ENCODE measurements at regions not wholly inside any gene's neighbourhood (a gene's known extent, or its start where the extent isn't known, plus 50 kb on each side); places are given as distances from the start of the nearest gene placed in this dataset.

DNA sequence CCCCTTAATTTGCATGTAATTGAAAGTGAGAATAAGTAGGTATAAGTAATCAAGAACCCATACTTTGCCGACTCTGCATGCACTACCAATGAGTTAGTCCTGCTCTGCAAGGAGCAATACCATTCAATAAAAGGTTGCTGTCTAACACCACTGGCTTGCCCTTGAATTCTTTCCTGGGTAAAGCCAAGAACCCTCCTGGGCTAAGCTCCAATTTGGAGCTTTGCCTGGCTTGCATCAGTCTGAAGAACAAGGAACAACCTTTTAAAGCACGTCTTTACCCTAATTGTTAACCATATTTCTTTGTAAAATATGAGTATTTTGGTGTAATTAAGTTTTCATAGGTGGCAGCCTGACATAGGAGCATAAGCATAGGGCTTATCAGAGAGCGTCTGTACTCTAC lies 367.7 kb downstream of the MEI4 start (continued):
- TF ChIP-seq, protein P1, sequence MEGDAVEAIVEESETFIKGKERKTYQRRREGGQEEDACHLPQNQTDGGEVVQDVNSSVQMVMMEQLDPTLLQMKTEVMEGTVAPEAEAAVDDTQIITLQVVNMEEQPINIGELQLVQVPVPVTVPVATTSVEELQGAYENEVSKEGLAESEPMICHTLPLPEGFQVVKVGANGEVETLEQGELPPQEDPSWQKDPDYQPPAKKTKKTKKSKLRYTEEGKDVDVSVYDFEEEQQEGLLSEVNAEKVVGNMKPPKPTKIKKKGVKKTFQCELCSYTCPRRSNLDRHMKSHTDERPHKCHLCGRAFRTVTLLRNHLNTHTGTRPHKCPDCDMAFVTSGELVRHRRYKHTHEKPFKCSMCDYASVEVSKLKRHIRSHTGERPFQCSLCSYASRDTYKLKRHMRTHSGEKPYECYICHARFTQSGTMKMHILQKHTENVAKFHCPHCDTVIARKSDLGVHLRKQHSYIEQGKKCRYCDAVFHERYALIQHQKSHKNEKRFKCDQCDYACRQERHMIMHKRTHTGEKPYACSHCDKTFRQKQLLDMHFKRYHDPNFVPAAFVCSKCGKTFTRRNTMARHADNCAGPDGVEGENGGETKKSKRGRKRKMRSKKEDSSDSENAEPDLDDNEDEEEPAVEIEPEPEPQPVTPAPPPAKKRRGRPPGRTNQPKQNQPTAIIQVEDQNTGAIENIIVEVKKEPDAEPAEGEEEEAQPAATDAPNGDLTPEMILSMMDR (IDR thresholded peaks at IDR 0.05 in 2 of 3, conservative IDR thresholded peaks at IDR 0.05 in 1 of 3; ENCODE audit: borderline replicate concordance in 1 of 3, insufficient read depth in 1 of 3, low read depth in 2 of 3, low read length in 2 of 3), result no peak

DNA sequence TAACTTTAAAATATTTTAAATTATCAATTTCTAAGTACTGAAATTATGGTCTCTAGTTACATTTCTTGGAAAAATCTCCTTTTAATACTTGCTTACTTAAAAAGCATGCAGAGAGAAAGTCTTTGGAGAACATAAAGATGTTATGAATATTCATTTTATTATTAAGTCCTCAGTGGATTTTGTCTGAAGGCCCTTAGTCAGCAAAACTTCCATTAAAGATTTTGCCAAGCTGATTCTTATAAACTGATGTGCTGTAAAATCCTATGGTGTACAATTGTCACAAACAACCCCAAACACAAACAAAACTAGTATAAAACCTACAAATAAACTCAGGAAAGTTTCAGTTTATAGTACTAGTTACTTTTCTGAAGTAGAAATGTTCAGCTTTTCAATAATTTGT lies 372.7 kb downstream of the MEI4 start:
- H3K27ac ChIP-seq (ENCODE audit: low read depth, low read length), result no peak overlapping the region
- intact Hi-C loops (cut with micrococcal nuclease), result no loop called here
- TF ChIP-seq POLR2A (IDR thresholded peaks at IDR 0.05; ENCODE audit: borderline replicate concordance, extremely low read depth, insufficient read depth, insufficient read length), result no peak
- no peak for TF ChIP-seq YY1 (IDR thresholded peaks at IDR 0.05; ENCODE audit: extremely low read depth, insufficient replicate concordance, low read depth, low read length)
- TF ChIP-seq, protein P2, sequence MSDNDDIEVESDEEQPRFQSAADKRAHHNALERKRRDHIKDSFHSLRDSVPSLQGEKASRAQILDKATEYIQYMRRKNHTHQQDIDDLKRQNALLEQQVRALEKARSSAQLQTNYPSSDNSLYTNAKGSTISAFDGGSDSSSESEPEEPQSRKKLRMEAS (IDR thresholded peaks at IDR 0.05), result no peak
- TF ChIP-seq JUND (IDR thresholded peaks at IDR 0.05), result no peak
- TF ChIP-seq, protein P3, sequence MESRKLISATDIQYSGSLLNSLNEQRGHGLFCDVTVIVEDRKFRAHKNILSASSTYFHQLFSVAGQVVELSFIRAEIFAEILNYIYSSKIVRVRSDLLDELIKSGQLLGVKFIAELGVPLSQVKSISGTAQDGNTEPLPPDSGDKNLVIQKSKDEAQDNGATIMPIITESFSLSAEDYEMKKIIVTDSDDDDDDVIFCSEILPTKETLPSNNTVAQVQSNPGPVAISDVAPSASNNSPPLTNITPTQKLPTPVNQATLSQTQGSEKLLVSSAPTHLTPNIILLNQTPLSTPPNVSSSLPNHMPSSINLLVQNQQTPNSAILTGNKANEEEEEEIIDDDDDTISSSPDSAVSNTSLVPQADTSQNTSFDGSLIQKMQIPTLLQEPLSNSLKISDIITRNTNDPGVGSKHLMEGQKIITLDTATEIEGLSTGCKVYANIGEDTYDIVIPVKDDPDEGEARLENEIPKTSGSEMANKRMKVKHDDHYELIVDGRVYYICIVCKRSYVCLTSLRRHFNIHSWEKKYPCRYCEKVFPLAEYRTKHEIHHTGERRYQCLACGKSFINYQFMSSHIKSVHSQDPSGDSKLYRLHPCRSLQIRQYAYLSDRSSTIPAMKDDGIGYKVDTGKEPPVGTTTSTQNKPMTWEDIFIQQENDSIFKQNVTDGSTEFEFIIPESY (IDR thresholded peaks at IDR 0.05; ENCODE audit: extremely low read depth, insufficient replicate concordance, low read length), result no peak
- TF ChIP-seq ZFX (IDR thresholded peaks at IDR 0.05), result no peak
- TF ChIP-seq SRF (IDR thresholded peaks at IDR 0.05; ENCODE audit: low read depth), result no peak
- no peak for TF ChIP-seq EGR1 (IDR thresholded peaks at IDR 0.05; ENCODE audit: low read depth)
- no peak for TF ChIP-seq CBX3 (IDR thresholded peaks at IDR 0.05; ENCODE audit: low read depth)
- TF ChIP-seq, protein P1 (IDR thresholded peaks at IDR 0.05 in 2 of 3, conservative IDR thresholded peaks at IDR 0.05 in 1 of 3; ENCODE audit: borderline replicate concordance in 1 of 3, insufficient read depth in 1 of 3, low read depth in 2 of 3, low read length in 2 of 3), result no peak
- no peak for TF ChIP-seq POLR2AphosphoS5 (IDR thresholded peaks at IDR 0.05; ENCODE audit: low read depth, low read length)
- no peak for TF ChIP-seq CEBPB (IDR thresholded peaks at IDR 0.05; ENCODE audit: low read depth)
- TF ChIP-seq SP1 (IDR thresholded peaks at IDR 0.05; ENCODE audit: low read depth), result no peak
- no peak for TF ChIP-seq RAD21 (IDR thresholded peaks at IDR 0.05; ENCODE audit: low read depth)
- TF ChIP-seq SIN3A (IDR thresholded peaks at IDR 0.05; ENCODE audit: low read depth), result no peak
- H2AFZ ChIP-seq (ENCODE audit: low read depth, low read length, poor library complexity, severe bottlenecking), result no peak overlapping the region
- ATAC-seq (no peak), DNase-seq (ENCODE audit: low read depth, low spot score) (no peak)
- H3K9me3 ChIP-seq (ENCODE audit: control insufficient read depth in 1 of 2, insufficient read depth in 1 of 2, low read depth in 1 of 2, low read length in 2 of 2), result no peaks in the 10 kb centered on the region
- ChIA-PET CTCF (no interaction called here), POLR2A (no interaction called here), RAD21 (ENCODE audit: low non-redundant PET in 1 of 2, low total read pairs in 2 of 2, uncharacterized antibody in 2 of 2, unreplicated experiment in 2 of 2) (no interaction called here)
- no TSS peak for BruUV-seq (replicated peaks)
- H4K20me1 ChIP-seq (ENCODE audit: insufficient read depth), result no peaks in the 10 kb centered on the region
- no peaks in the 10 kb centered on the region for H3K27me3 ChIP-seq (ENCODE audit: insufficient read depth, low read length)
- no peak overlapping the region for H3K9ac ChIP-seq (ENCODE audit: low read length)
- H3K9me2 ChIP-seq (ENCODE audit: insufficient read depth), result no peaks in the 10 kb centered on the region
- H3K36me3 ChIP-seq (ENCODE audit: control insufficient read depth in 1 of 2, insufficient read depth in 2 of 2, low read length in 2 of 2), result no peaks in the 10 kb centered on the region
- no peaks in the 10 kb centered on the region for H3K4me1 ChIP-seq (ENCODE audit: control insufficient read depth in 1 of 2, insufficient read depth in 2 of 2, low read length in 2 of 2)
- no peaks in the 10 kb centered on the region for H3K79me2 ChIP-seq (ENCODE audit: insufficient read depth, low read length)
- H3K4me3 ChIP-seq (replicated peaks in 1 of 2; ENCODE audit: low read depth in 1 of 2, low read length in 2 of 2), result no peak overlapping the region
- H3K4me2 ChIP-seq (ENCODE audit: low read length), result no peak overlapping the region
